ENCODE measurements at regions not wholly inside any gene's neighbourhood (a gene's known extent, or its start where the extent isn't known, plus 50 kb on each side); places are given as distances from the start of the nearest gene placed in this dataset.

- TF ChIP-seq FOXM1 (IDR thresholded peaks at IDR 0.05; ENCODE audit: borderline replicate concordance) = no peak
- TF ChIP-seq FOXK2 (IDR thresholded peaks at IDR 0.05) = no peak
- TF ChIP-seq ELF4 (IDR thresholded peaks at IDR 0.05) = no peak
- TF ChIP-seq BHLHE40 (IDR thresholded peaks at IDR 0.05; ENCODE audit: borderline replicate concordance) = no peak
- TF ChIP-seq SP1 (IDR thresholded peaks at IDR 0.05) = no peak
- TF ChIP-seq SUZ12 (IDR thresholded peaks at IDR 0.05) = no peak
- no peak for TF ChIP-seq FOXA1 (IDR thresholded peaks at IDR 0.05)
- TF ChIP-seq ZNF384 (IDR thresholded peaks at IDR 0.05) = no peak
Observed at GRCh38 chr5:4188704-4189103, 593.1 kb downstream of the IRX1 start.

Data from HEK293T (cell line).